Pons (tissue), 1 donor: ENCODE measurements at regions not wholly inside any gene's neighbourhood (a gene's known extent, or its start where the extent isn't known, plus 50 kb on each side); places are given as distances from the start of the nearest gene placed in this dataset.

ENCODE experiments used
- DNase-seq: peaks from one replicate; pipeline ENCODE4 v3.0.0-alpha.2; 2016; ENCODE audit warnings: low spot score

GRCh38 chr13:87344176-87344575 lies 327.0 kb upstream of the SLITRK5 start:
- DNase-seq, result no peak

- DNase-seq, result no peak
Observed at GRCh38 chr13:87355451-87355850, 315.7 kb upstream of the SLITRK5 start.

GRCh38 chr13:87356314-87356713 lies 314.9 kb upstream of the SLITRK5 start:
- no peak for DNase-seq

- no peak for DNase-seq
Observed at GRCh38 chr13:87358319-87358718, 312.9 kb upstream of the SLITRK5 start.

GRCh38 chr13:87361216-87361615 lies 310.0 kb upstream of the SLITRK5 start:
- no peak for DNase-seq

GRCh38 chr13:87368639-87369038 lies 302.5 kb upstream of the SLITRK5 start:
- DNase-seq, result no peak

- no peak for DNase-seq
Observed at GRCh38 chr13:87376081-87376480, 295.1 kb upstream of the SLITRK5 start.

- DNase-seq, result no peak
Observed at GRCh38 chr13:87384099-87384498, 287.1 kb upstream of the SLITRK5 start.

- DNase-seq, result no peak
Observed at GRCh38 chr13:87393358-87393757, 277.8 kb upstream of the SLITRK5 start.

- DNase-seq, result no peak
Observed at GRCh38 chr13:87398047-87398446, 273.1 kb upstream of the SLITRK5 start.

GRCh38 chr13:87403748-87404432 lies 267.3 kb upstream of the SLITRK5 start:
- no peak for DNase-seq

- DNase-seq, result no peak
Observed at GRCh38 chr13:87426742-87427141, 244.4 kb upstream of the SLITRK5 start.

- DNase-seq, result no peak
Observed at GRCh38 chr13:87444135-87444534, 227.0 kb upstream of the SLITRK5 start.

GRCh38 chr13:87452281-87452680 lies 218.9 kb upstream of the SLITRK5 start:
- DNase-seq, result no peak

GRCh38 chr13:87453244-87453643 lies 217.9 kb upstream of the SLITRK5 start:
- no peak for DNase-seq

- no peak for DNase-seq
Observed at GRCh38 chr13:87459419-87459818, 211.8 kb upstream of the SLITRK5 start.

GRCh38 chr13:87497426-87497825 lies 173.7 kb upstream of the SLITRK5 start:
- DNase-seq, result no peak

- DNase-seq, result no peak
Observed at GRCh38 chr13:87498681-87499080, 172.5 kb upstream of the SLITRK5 start.

- DNase-seq, result no peak
Observed at GRCh38 chr13:87524775-87525174, 146.4 kb upstream of the SLITRK5 start.

- no peak for DNase-seq
Observed at GRCh38 chr13:87533776-87534175, 137.4 kb upstream of the SLITRK5 start.

- DNase-seq, result no peak
Observed at GRCh38 chr13:87535911-87536310, 135.3 kb upstream of the SLITRK5 start.

GRCh38 chr13:87536499-87536898 lies 134.7 kb upstream of the SLITRK5 start:
- no peak for DNase-seq

GRCh38 chr13:87536899-87537298 lies 134.3 kb upstream of the SLITRK5 start:
- no peak for DNase-seq

- no peak for DNase-seq
Observed at GRCh38 chr13:87537951-87538350, 133.2 kb upstream of the SLITRK5 start.
